Right hindlimb (tissue), 1 donor: ENCODE measurements at regions not wholly inside any gene's neighbourhood (a gene's known extent, or its start where the extent isn't known, plus 50 kb on each side); places are given as distances from the start of the nearest gene placed in this dataset.
"Not testable (repeated sequence)": the region's sequence is repeated elsewhere in the genome, so short reads cannot be mapped to it uniquely, and the experiment has no call there.

Experiments used
- DNase-seq: peaks from one replicate; pipeline ENCODE4 v3.0.0-alpha.2; 2018

- no peak for DNase-seq
These were observed 279.8 kb upstream of the GOT2 start for GRCh38 chr16:59013930-59014329.

- no peak for DNase-seq
These were observed 265.6 kb upstream of the GOT2 start for GRCh38 chr16:58999762-59000161.

GRCh38 chr16:58992755-58993154, 258.6 kb upstream of the GOT2 start:
- DNase-seq: not testable (repeated sequence)

- DNase-seq: not testable (repeated sequence)
These were observed 249.3 kb upstream of the GOT2 start for GRCh38 chr16:58983181-58983965.

- DNase-seq: no peak
These were observed 236.7 kb upstream of the GOT2 start for GRCh38 chr16:58970775-58971174.

GRCh38 chr16:58963479-58963878, 229.4 kb upstream of the GOT2 start:
- DNase-seq: no peak

GRCh38 chr16:58962811-58963210, 228.7 kb upstream of the GOT2 start:
- no peak for DNase-seq

- no peak for DNase-seq
These were observed 226.4 kb upstream of the GOT2 start for GRCh38 chr16:58960484-58960883.

GRCh38 chr16:58960034-58960433, 225.9 kb upstream of the GOT2 start:
- no peak for DNase-seq

GRCh38 chr16:58958749-58959148, 224.6 kb upstream of the GOT2 start:
- DNase-seq: no peak

GRCh38 chr16:58948244-58948643, 214.1 kb upstream of the GOT2 start:
- no peak for DNase-seq

- DNase-seq: no peak
These were observed 206.5 kb upstream of the GOT2 start for GRCh38 chr16:58940609-58941008.

- no peak for DNase-seq
These were observed 204.7 kb upstream of the GOT2 start for GRCh38 chr16:58938811-58939210.

- DNase-seq: no peak
These were observed 203.5 kb upstream of the GOT2 start for GRCh38 chr16:58937661-58938060.

GRCh38 chr16:58933186-58933585, 199.1 kb upstream of the GOT2 start:
- DNase-seq: no peak

- no peak for DNase-seq
These were observed 197.3 kb upstream of the GOT2 start for GRCh38 chr16:58931436-58931835.

GRCh38 chr16:58923094-58923493, 189.0 kb upstream of the GOT2 start:
- no peak for DNase-seq

- DNase-seq: no peak
These were observed 179.3 kb upstream of the GOT2 start for GRCh38 chr16:58913456-58913855.

GRCh38 chr16:58912571-58912970, 178.5 kb upstream of the GOT2 start:
- no peak for DNase-seq

- no peak for DNase-seq
These were observed 173.0 kb upstream of the GOT2 start for GRCh38 chr16:58906981-58907715.

GRCh38 chr16:58904291-58904690, 170.2 kb upstream of the GOT2 start:
- DNase-seq: no peak

GRCh38 chr16:58889516-58889915, 155.4 kb upstream of the GOT2 start:
- no peak for DNase-seq

GRCh38 chr16:58885528-58886170, 151.5 kb upstream of the GOT2 start:
- DNase-seq: no peak

GRCh38 chr16:58884141-58884540, 150.0 kb upstream of the GOT2 start:
- no peak for DNase-seq
